Iris pigment epithelial cell (primary cell): ENCODE measurements at regions not wholly inside any gene's neighbourhood (a gene's known extent, or its start where the extent isn't known, plus 50 kb on each side); places are given as distances from the start of the nearest gene placed in this dataset.
"Not testable (repeated sequence)": the region's sequence is repeated elsewhere in the genome, so short reads cannot be mapped to it uniquely, and the experiment has no call there.

Experiments used
- DNase-seq: peaks from one replicate; pipeline ENCODE4 v3.0.0-alpha.2; 2011; ENCODE audit warnings: low read depth

DNA sequence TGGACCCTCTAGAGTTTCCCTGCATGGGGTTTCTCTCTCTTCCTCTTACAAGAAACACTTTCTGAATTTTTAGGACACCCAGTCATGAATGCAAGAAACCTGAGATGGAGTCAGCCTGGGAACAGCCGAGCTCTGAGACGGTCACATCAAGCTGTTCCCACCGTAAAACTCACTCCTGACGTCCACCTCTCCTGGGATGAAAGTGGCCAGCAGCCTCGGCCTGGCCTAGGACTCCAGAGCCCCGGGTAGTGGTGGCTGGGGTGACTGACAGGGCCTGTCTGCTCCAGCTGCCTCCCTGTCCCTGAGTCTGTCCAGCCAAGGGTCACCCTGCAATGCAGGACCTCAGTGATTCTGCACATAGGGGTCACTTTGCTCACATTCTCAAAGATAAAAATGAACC, 217.8 kb downstream of the SHOX start:
- DNase-seq = no peak

DNA sequence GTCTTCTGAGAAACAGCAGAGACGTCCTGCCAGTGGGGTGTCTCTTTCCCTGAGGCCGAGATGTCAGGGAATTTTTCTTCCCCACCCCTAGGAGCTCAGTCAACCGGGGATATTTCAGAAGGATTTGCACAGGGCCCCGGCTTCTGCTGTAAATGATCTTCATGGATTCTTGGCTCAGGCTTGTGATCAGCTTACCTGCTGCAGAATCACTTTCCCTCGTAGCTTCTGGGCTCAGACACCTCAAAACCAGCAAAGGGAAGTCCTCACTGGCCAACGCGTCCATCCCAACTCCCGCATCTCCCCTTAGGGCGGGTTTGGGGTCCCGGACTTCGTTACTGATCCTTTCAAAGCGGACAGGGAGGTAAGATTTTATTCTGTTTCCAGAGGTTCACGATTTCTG, 212.7 kb downstream of the SHOX start:
- DNase-seq = no peak

DNA sequence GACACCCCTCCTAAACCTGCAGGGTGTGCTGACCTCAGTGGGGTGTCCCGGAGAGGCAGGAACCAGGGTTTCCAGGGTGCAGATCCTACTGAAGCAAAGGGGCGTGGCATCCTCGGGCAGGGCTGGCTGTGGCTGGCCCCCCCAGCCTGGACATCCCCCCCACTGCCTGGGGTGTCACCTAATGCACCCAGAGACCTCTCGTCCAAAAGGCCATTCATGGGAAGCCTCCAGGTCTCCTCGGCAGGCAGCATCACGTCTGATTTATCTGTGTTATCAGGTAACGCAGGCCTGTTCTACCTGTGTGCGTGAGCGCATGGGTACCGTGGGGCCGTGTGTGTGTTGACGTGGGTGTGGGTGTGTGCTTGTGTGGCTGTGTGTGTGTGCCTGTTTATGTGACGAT, 210.0 kb downstream of the SHOX start:
- no peak for DNase-seq

DNA sequence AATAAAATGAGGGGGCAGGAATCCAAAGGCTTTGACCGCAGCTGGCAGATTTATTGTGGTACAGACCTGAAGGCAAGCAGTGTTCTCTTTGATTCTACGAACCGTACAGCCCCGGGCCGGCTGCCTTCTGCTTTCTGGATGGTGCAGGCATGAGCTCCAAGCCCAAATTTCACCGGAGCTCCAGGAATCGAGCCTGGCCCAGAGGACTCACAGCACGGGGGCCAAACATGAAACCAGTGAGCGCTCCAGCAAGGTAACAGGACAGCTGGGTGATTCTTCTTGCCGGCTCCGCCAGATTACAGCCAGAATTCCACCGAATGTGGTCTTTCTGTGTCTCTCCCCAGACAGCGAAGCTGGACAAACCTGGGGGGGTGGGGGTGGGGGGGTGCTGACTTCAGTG, 208.1 kb downstream of the SHOX start:
- DNase-seq = not testable (repeated sequence)

GRCh38 chrX:835857-836256, 205.3 kb downstream of the SHOX start:
- DNase-seq = not testable (repeated sequence)

DNA sequence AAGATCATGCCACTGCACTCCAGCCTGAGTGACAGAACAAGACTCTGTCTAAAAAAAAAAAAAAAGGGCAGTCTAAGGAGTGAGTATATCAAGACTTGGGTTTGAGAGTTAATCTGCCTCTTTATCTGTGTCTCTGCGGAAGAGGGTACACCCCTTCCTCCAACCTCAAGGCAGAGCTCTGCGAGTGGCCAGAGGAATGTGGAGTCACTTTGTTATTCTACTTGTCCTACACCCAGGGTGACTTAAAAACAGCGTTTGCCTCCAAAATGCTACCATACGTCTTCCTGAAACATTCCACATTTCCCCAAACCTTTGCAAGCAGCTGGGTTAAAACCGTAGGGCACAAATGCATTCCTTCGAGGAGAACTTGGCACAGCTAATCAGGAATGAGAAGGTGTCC, 199.9 kb downstream of the SHOX start:
- no peak for DNase-seq

DNA sequence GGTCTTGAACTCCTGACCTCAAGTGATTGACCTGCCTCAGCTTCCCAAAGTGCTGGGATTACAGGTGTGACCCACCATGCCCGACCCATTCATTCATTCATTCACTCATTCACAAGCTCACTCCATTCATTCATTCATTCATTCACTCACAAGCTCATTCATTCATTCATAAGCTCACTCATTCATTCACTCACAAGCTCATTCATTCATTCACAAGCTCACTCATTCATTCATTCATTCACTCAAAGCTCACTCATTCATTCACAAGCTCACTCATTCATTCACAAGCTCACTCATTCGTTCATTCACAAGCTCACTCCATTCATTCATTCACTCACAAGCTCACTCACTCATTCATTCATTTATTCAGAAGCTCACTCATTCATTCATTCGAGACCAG, 198.6 kb downstream of the SHOX start:
- no peak for DNase-seq

DNA sequence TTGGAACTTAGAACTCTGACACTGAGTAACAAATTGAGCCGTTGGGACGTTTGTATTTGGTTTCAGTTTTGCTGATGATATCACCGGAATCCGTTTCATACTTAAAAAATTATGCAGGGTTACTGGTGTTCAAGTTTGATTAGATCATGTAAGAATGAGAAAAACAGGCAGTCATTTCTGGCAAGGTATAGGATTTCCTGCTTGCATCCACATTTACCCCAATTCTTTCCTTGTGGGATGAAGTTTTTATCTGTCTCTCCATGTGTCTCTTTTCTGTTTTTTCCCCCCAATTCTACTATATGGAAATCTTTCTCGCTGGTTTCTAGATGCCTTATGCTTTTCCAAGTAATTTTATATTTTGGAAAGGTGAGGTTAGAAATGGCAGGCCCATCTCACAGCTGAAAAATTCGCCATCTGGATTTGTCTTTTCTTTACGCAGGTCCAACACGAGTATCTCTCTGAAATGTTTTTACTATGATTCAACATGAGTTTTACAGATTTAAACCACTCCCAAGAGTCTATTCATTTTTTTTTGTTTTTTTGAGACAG, 197.9 kb downstream of the SHOX start:
- peak; percentile 55 for DNase-seq

DNA sequence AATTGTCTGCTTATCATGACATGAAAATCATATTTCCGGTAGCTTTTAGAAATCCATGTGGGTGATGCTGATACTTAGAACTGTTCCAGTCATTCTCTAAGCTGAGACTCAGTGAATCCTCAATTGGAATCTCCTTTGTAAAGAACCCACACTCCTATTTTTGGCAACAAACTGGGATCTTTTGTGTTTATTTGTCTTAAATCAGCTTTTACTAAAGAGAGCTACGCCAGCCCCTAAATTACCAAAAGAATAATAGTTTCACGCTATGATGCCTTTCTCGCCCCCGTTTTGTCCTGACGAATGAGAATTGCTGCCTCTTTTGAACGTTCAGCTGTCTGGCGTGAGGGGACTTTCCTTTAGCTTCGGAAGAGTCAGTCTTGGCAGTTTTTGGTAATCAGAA, 195.9 kb downstream of the SHOX start:
- DNase-seq = peak; percentile 61

DNA sequence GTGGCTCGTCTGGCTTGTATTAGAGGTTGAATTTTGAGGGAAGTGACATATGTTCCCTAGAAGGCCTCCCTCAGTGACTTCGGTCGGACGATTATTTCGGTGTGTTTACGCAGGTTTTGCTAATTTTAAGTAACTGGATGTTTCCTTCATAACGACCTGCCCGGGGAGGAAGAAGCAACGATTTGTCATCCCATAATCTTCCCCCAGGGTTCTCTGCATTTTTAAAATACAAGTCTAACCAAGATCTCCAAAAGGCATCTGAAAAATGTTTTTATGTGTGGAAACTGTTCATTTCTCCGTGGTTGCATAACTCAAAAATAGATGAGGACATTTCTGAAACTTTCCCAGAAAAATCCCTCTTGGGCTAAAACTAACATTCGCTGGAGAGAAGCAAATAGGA, 195.4 kb downstream of the SHOX start:
- peak; percentile 84 for DNase-seq

GRCh38 chrX:823073-823472, 192.5 kb downstream of the SHOX start:
- DNase-seq = not testable (repeated sequence)

DNA sequence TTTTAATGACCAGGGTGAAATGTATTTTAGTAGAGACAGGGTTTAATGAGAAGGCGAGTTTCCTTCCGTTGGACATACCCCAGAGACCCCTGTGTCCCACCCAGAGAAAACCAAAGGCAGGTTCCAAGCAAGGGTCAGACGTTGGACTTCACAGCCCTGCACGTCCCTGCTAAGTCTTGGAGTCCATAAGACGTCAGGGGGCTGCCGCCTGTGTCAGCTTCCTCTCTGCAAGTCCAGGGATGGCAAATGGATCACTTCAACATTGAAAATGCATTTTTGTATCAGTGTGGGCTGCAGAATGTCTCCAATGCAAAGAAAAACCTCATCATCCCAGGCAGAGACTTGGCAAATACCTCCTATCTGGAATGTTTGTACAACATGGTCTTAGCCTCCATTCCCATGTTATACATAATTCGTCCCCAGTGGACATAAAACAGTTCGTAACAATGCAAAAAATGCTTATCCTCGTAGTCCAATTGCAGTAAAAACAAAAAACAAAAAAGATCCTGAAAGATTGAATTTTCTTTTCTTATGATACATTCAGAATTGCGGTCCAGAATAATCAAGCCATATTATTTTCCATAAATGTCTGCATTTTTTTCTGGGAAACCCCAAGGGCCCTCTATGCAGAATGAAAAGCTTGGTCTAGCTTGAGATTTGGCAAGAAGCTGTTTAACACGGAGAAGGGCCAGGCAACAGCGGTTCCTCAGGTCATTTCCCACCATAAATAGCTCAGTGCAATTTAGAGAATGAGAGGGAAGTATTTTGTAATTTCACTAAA, 190.9 kb downstream of the SHOX start:
- DNase-seq = no peak

GRCh38 chrX:819684-820083, 189.1 kb downstream of the SHOX start:
- DNase-seq = no peak

DNA sequence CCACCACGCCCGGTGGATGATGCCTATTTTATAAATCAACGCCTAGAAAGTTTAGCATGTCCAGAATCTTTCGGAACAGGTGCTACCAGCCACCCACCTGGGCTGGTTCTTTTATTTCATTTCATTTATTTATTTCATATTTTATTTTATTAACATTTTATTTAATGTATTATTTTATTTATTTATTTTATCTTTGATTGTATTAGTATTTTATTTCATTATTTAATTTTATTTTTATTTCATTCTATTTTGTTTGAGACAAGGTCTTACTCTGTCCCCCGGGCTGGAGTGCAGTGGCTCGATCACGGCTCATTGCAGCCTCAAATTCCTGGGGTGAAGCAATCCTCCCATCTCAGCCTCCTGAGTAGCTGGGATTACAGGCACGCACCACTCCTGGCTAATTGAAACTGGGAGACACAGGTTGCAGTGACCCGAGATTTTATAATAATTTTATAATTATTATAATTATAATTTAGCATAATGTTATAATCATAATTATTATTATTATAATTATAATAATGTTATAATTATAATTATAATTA, 187.2 kb downstream of the SHOX start:
- DNase-seq = no peak

DNA sequence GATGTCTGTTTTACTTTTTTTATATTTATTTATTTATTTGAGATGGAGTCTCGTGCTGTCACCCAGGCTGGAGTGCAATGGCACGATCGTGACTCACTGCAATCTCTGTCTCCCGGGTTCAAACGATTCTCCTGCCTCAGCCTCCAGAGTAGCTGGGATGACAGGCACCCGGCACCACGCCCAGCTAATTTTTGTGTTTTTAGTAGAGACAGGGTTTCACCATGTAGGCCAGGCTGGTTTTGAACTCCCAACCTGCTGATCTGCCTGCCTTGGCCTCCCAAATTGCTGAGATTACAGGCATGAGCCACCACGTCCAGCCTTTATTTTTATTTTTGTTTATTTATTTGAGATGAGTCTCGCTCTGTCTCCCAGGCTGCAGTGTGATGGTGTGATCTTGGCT, 186.6 kb downstream of the SHOX start:
- DNase-seq = not testable (repeated sequence)

GRCh38 chrX:816411-816810, 185.8 kb downstream of the SHOX start:
- DNase-seq = no peak

DNA sequence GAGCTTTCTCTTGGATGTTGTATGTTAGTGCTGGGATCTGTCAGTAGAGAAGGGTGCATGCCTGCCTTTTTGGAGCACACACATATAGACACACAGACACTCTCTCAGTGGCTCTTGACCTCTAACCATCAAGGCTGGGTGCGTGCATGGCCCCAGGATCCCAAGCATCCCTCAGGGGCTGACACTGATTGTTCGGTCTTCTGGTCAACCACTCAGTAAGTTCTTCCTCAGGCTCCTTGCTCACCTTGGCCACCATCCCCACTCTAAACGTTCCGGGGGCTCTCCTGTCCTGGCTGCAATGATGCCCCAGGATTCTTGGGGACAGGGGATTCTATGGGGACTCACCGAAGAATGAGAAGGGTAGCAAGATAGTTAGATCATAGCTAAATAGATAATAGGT, 179.6 kb downstream of the SHOX start:
- DNase-seq = no peak

GRCh38 chrX:809081-809480, 178.5 kb downstream of the SHOX start:
- DNase-seq = no peak

DNA sequence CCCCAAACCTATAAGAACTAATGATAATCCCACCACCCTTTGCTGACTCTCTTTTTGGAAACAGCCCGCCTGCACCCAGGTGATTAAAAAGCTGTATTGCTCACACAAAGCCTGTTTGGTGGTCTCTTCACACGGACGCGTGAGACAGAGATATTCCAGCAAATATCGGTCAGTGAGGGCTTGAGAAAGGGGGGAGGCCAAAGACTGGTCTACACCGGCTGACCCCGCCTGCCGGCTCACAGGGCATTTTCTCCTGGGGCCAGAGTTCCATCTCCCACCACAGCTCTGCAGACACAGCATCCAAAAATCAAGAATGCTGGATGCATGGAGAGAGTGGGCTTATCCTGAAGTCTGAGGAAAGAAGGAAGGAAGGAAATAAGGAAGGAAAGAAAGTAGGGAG, 176.0 kb downstream of the SHOX start:
- DNase-seq = no peak

GRCh38 chrX:805988-806387, 175.4 kb downstream of the SHOX start:
- no peak for DNase-seq

DNA sequence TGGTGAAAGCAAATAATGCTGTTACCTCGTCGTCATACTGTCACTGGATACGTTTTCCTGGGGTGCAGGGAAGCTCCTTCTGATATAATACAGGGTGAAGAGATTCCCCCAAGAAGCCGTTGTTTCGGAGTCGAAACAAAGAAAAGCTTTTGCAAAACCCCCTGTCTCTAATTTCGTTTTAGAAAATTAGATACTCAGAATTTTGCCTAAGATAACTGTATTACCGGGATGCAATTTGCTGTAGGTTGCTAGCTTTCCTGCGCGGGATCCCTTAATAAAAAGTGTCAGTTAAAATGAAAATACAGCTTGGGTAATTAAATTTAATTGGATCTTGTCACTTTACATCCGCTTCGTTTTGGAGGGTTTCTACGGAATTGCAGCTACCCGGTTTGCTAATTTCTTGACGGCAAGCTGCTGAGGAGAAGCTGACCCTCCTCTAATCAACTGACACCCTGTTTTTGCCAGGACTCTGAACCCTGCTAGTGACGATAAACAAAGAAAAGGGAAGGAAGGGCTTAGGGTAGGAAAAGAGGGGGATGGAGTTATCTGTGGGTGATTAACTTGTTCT, 174.6 kb downstream of the SHOX start:
- no peak for DNase-seq

GRCh38 chrX:802846-803245, 172.3 kb downstream of the SHOX start:
- DNase-seq = no peak

DNA sequence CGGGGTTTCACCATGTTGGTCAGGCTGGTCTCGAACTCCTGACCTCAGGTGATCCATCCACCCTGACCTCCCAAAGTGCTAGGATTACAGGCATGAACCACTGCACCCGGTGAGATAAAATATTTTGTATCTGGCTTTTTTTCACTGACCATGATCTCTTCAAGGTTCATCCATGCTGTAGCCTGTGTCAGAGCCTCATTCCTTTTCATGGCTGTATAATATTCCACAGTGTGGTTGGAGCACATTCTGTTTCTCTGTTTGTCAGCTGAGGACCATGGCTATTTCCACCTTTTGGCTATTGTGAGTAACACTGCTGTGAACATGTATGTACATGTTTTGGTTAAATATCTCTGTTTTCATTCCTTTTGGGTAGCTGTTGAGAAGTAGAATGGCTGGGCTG, 169.2 kb downstream of the SHOX start:
- no peak for DNase-seq

DNA sequence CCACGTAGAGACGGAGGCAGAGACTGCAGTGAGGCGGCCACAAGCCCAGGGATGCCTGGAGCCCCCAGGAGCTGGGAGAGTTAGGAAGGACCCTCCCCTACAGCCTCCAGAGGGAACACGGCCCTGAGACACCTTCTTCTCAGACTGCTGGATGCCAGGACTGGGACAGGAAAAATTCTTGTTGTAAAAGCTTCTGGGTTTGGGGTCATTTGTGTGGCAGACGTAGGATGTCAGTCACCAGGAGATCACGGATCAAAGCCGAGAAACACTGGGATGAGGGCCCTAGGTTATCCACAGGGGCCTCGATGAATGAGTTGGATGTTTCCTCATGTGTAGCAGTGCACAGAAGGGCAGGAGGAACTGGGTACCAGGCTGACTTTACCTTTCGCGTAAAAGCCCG, 163.7 kb downstream of the SHOX start:
- DNase-seq = no peak
